ENCODE measurements at regions not wholly inside any gene's neighbourhood (a gene's known extent, or its start where the extent isn't known, plus 50 kb on each side); places are given as distances from the start of the nearest gene placed in this dataset.

DNA sequence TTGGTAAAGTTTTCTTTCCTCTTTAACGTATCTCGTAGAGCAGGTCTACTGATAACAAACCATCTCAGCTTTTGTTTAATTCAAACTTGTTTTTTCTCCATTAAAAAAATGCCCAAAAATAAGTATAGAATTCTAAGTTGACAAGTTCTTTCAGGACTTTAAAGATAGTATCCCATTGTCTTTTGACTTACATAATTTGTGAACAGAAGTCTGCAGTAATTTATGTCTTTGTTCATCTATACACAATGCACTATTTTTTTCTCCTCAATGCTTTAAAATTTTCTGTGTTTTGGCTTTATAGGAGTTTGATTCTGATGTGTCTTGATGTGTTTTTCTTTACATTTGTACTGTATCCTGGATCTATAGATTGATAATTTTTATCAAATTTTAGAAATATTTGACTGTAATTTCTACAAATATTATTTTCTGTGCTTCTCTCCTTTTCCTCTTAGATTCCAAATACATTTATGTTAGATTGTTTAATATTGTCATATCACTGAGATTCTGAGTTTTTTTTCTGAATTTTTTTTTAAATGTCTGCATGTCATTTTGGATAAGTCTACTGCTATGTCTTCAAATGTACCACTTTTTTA is 143.3 kb downstream of the FTCDNL1 start:
- WGBS, 2 donors: 81 to 91% methylated on average over 2 of the region's 2 CpGs
- intact Hi-C loops (cut with DNase I): no loop called here
- no peaks in the 10 kb centered on the region for H3K36me3 ChIP-seq (replicated peaks in 1 of 2; ENCODE audit: insufficient read depth in 1 of 2, low read depth in 2 of 2)

DNA sequence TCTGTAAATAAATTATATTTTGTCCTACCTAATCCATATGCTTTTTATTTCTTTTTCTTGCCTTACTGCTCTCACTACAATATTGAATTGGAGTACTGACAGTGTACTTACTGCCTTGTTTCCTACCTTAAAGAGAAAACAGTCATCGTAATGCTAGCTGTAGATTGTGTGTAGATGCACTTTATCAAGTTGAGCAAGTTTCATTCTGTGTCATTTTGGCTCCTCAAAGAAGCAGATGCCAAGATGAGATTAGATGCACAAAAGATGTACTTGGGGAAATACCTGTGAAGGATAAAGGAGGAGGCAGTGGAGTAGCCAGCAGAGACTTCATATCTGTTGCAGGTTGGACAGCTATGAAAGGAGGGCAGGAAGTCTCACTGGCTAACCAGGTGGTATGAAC is 145.5 kb downstream of the FTCDNL1 start:
- no peak for ATAC-seq
- peaks cover 0 to 10% (median 0%) of the 10 kb centered on the region in 3 donors for H3K9me3 ChIP-seq
- no peak for DNase-seq
- intact Hi-C loops (cut with DNase I): no loop called here
- H3K27ac ChIP-seq: no peak overlapping the region
- no peaks in the 10 kb centered on the region for H3K36me3 ChIP-seq (replicated peaks in 1 of 2; ENCODE audit: insufficient read depth in 1 of 2, low read depth in 2 of 2)
- H3K27me3 ChIP-seq: no peaks in the 10 kb centered on the region
- H3K4me1 ChIP-seq: no peaks in the 10 kb centered on the region
- WGBS, 2 donors: 69 to 84% methylated on average over 1 of the region's 1 CpG
- TF ChIP-seq, protein P1, sequence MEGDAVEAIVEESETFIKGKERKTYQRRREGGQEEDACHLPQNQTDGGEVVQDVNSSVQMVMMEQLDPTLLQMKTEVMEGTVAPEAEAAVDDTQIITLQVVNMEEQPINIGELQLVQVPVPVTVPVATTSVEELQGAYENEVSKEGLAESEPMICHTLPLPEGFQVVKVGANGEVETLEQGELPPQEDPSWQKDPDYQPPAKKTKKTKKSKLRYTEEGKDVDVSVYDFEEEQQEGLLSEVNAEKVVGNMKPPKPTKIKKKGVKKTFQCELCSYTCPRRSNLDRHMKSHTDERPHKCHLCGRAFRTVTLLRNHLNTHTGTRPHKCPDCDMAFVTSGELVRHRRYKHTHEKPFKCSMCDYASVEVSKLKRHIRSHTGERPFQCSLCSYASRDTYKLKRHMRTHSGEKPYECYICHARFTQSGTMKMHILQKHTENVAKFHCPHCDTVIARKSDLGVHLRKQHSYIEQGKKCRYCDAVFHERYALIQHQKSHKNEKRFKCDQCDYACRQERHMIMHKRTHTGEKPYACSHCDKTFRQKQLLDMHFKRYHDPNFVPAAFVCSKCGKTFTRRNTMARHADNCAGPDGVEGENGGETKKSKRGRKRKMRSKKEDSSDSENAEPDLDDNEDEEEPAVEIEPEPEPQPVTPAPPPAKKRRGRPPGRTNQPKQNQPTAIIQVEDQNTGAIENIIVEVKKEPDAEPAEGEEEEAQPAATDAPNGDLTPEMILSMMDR (IDR thresholded peaks at IDR 0.05): no peak
- TF ChIP-seq POLR2A (IDR thresholded peaks at IDR 0.05): no peak
- no peak overlapping the region for H3K4me3 ChIP-seq

More for the DNA sequence above, 143.3 kb downstream of the FTCDNL1 start:
- peaks cover 0 to 10% (median 0%) of the 10 kb centered on the region in 3 donors for H3K9me3 ChIP-seq
- no peaks in the 10 kb centered on the region for H3K4me1 ChIP-seq
- DNase-seq: no peak
- no peak for ATAC-seq
- no peak overlapping the region for H3K27ac ChIP-seq
- no peak overlapping the region for H3K4me3 ChIP-seq
- TF ChIP-seq, protein P1 (IDR thresholded peaks at IDR 0.05): no peak
- TF ChIP-seq POLR2A (IDR thresholded peaks at IDR 0.05): no peak
- no peaks in the 10 kb centered on the region for H3K27me3 ChIP-seq

- H3K27me3 ChIP-seq: no peaks in the 10 kb centered on the region
- H3K4me1 ChIP-seq: no peaks in the 10 kb centered on the region
- no peaks in the 10 kb centered on the region for H3K36me3 ChIP-seq (replicated peaks in 1 of 2; ENCODE audit: insufficient read depth in 1 of 2, low read depth in 2 of 2)
- 20 to 55% methylated on average over 1 of the region's 1 CpG for WGBS, 2 donors
- H3K9me3 ChIP-seq: peaks cover 0 to 10% (median 0%) of the 10 kb centered on the region in 3 donors
- DNase-seq (peak; percentile 24 to 52 (median 32)), ATAC-seq (peak; percentile 64)
- TF ChIP-seq POLR2A (IDR thresholded peaks at IDR 0.05): no peak
- TF ChIP-seq, protein P1 (IDR thresholded peaks at IDR 0.05): peak in 6 of 7 experiments; percentile 32 to 69 (median 60)
- intact Hi-C loops (cut with DNase I): no loop called here
- no peak overlapping the region for H3K4me3 ChIP-seq
- H3K27ac ChIP-seq: no peak overlapping the region
Measured at GRCh38 chr2:199704358-199705238, 146.4 kb downstream of the FTCDNL1 start.

DNA sequence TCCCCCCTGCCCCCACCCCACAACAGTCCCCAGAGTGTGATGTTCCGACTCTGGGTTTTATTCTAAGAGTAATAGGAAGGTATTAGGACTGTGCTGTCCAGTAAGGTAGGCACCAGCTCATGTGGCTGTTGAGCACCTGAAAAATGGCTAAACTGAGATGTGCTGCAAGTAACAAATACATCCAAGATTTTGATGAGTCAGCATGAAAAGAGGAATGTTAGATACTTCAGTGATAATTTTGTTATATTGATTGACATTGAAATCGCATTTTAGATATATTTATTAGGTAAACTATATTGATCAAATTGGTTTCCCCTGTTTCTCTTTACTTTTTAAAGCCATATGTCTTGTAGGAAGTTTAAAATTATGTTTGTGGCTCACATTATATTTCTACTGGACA is 147.8 kb downstream of the FTCDNL1 start:
- WGBS, 2 donors: 31 to 34% methylated on average over 2 of the region's 2 CpGs
- ATAC-seq: no peak

More for the DNA sequence above, 147.8 kb downstream of the FTCDNL1 start:
- H3K27me3 ChIP-seq: no peaks in the 10 kb centered on the region
- H3K4me1 ChIP-seq: no peaks in the 10 kb centered on the region
- H3K9me3 ChIP-seq: peaks cover 0 to 3% (median 0%) of the 10 kb centered on the region in 3 donors
- H3K4me3 ChIP-seq: no peak overlapping the region
- TF ChIP-seq, protein P1 (IDR thresholded peaks at IDR 0.05): no peak
- no peak for TF ChIP-seq POLR2A (IDR thresholded peaks at IDR 0.05)
- no peak for DNase-seq
- no peaks in the 10 kb centered on the region for H3K36me3 ChIP-seq (replicated peaks in 1 of 2; ENCODE audit: insufficient read depth in 1 of 2, low read depth in 2 of 2)
- H3K27ac ChIP-seq: no peak overlapping the region
- intact Hi-C loops (cut with DNase I): no loop called here
